ENCODE measurements at regions not wholly inside any gene's neighbourhood (a gene's known extent, or its start where the extent isn't known, plus 50 kb on each side); places are given as distances from the start of the nearest gene placed in this dataset.

GRCh38 chr1:103256490-103256889, 148.2 kb upstream of the COL11A1 start:
- 93 to 96% (median 94%) methylated on average over 1 of the region's 1 CpG for WGBS, 3 donors
- no peak overlapping the region for H3K27ac ChIP-seq (ENCODE audit: low read depth in 1 of 3, low read length in 2 of 3)
- FAIRE-seq (no peak), DNase-seq (no peak)
- H3K27me3 ChIP-seq (ENCODE audit: control insufficient read depth in 3 of 3, insufficient read depth in 3 of 3, low read length in 3 of 3), result no peaks in the 10 kb centered on the region
- no peaks in the 10 kb centered on the region for H3K9me3 ChIP-seq (ENCODE audit: control insufficient read depth in 2 of 2, insufficient read depth in 1 of 2, low read depth in 1 of 2, low read length in 1 of 2)
- H3K4me3 ChIP-seq (ENCODE audit: low read depth in 1 of 3, low read length in 3 of 3), result no peak overlapping the region
- no peaks in the 10 kb centered on the region for H3K36me3 ChIP-seq (ENCODE audit: control insufficient read depth in 3 of 3, insufficient read depth in 2 of 3, low read depth in 1 of 3, low read length in 3 of 3)
- H3K4me1 ChIP-seq (ENCODE audit: control insufficient read depth in 3 of 3, insufficient read depth in 2 of 3, low read depth in 1 of 3, low read length in 2 of 3), result no peaks in the 10 kb centered on the region

- no peaks in the 10 kb centered on the region for H3K9me3 ChIP-seq (ENCODE audit: control insufficient read depth in 2 of 2, insufficient read depth in 1 of 2, low read depth in 1 of 2, low read length in 1 of 2)
- 58 to 73% (median 69%) methylated on average over 3 of the region's 3 CpGs for WGBS, 3 donors
- FAIRE-seq (no peak), DNase-seq (no peak)
- H3K36me3 ChIP-seq (ENCODE audit: control insufficient read depth in 3 of 3, insufficient read depth in 2 of 3, low read depth in 1 of 3, low read length in 3 of 3), result no peaks in the 10 kb centered on the region
- no peak overlapping the region for H3K27ac ChIP-seq (ENCODE audit: low read depth in 1 of 3, low read length in 2 of 3)
- H3K27me3 ChIP-seq (ENCODE audit: control insufficient read depth in 3 of 3, insufficient read depth in 3 of 3, low read length in 3 of 3), result no peaks in the 10 kb centered on the region
- no peaks in the 10 kb centered on the region for H3K4me1 ChIP-seq (ENCODE audit: control insufficient read depth in 3 of 3, insufficient read depth in 2 of 3, low read depth in 1 of 3, low read length in 2 of 3)
- no peak overlapping the region for H3K4me3 ChIP-seq (ENCODE audit: low read depth in 1 of 3, low read length in 3 of 3)
Observed at GRCh38 chr1:103254691-103255090, 146.4 kb upstream of the COL11A1 start.

- FAIRE-seq (no peak), DNase-seq (no peak)
- H3K27me3 ChIP-seq (ENCODE audit: control insufficient read depth in 3 of 3, insufficient read depth in 3 of 3, low read length in 3 of 3), result no peaks in the 10 kb centered on the region
- no peak overlapping the region for H3K4me3 ChIP-seq (ENCODE audit: low read depth in 1 of 3, low read length in 3 of 3)
- no peak overlapping the region for H3K27ac ChIP-seq (ENCODE audit: low read depth in 1 of 3, low read length in 2 of 3)
- H3K36me3 ChIP-seq (ENCODE audit: control insufficient read depth in 3 of 3, insufficient read depth in 2 of 3, low read depth in 1 of 3, low read length in 3 of 3), result no peaks in the 10 kb centered on the region
- 25 to 41% (median 39%) methylated on average over 3 of the region's 3 CpGs for WGBS, 3 donors
- no peaks in the 10 kb centered on the region for H3K4me1 ChIP-seq (ENCODE audit: control insufficient read depth in 3 of 3, insufficient read depth in 2 of 3, low read depth in 1 of 3, low read length in 2 of 3)
- no peaks in the 10 kb centered on the region for H3K9me3 ChIP-seq (ENCODE audit: control insufficient read depth in 2 of 2, insufficient read depth in 1 of 2, low read depth in 1 of 2, low read length in 1 of 2)
Observed at GRCh38 chr1:103250441-103250861, 142.1 kb upstream of the COL11A1 start.

- DNase-seq (no peak), FAIRE-seq (no peak)
- WGBS, 3 donors, result 69 to 85% (median 69%) methylated on average over 8 of the region's 8 CpGs
- H3K9me3 ChIP-seq (ENCODE audit: control insufficient read depth in 2 of 2, insufficient read depth in 1 of 2, low read depth in 1 of 2, low read length in 1 of 2), result no peaks in the 10 kb centered on the region
- H3K4me1 ChIP-seq (ENCODE audit: control insufficient read depth in 3 of 3, insufficient read depth in 2 of 3, low read depth in 1 of 3, low read length in 2 of 3), result no peaks in the 10 kb centered on the region
- H3K27me3 ChIP-seq (ENCODE audit: control insufficient read depth in 3 of 3, insufficient read depth in 3 of 3, low read length in 3 of 3), result no peaks in the 10 kb centered on the region
- no peak overlapping the region for H3K4me3 ChIP-seq (ENCODE audit: low read depth in 1 of 3, low read length in 3 of 3)
- H3K36me3 ChIP-seq (ENCODE audit: control insufficient read depth in 3 of 3, insufficient read depth in 2 of 3, low read depth in 1 of 3, low read length in 3 of 3), result no peaks in the 10 kb centered on the region
- H3K27ac ChIP-seq (ENCODE audit: low read depth in 1 of 3, low read length in 2 of 3), result no peak overlapping the region
Observed at GRCh38 chr1:103248417-103249102, 140.2 kb upstream of the COL11A1 start.

- no peak for FAIRE-seq
- 10 to 28% (median 18%) methylated on average over 2 of the region's 2 CpGs for WGBS, 3 donors
- no peak overlapping the region for H3K27ac ChIP-seq (ENCODE audit: low read depth in 1 of 3, low read length in 2 of 3)
Observed at GRCh38 chr1:103247517-103247916, 139.2 kb upstream of the COL11A1 start.

GRCh38 chr1:103243481-103243880, 135.2 kb upstream of the COL11A1 start:
- DNase-seq (no peak), FAIRE-seq (no peak)
- Histone ChIP-seq H3K9me3 (ENCODE audit: control insufficient read depth in 2 of 2, insufficient read depth in 1 of 2, low read depth in 1 of 2, low read length in 1 of 2) (no peaks in the 10 kb centered on the region), H3K4me1 (ENCODE audit: control insufficient read depth in 3 of 3, insufficient read depth in 2 of 3, low read depth in 1 of 3, low read length in 2 of 3) (no peaks in the 10 kb centered on the region), H3K27ac (ENCODE audit: low read depth in 1 of 3, low read length in 2 of 3) (no peak overlapping the region), H3K36me3 (ENCODE audit: control insufficient read depth in 3 of 3, insufficient read depth in 2 of 3, low read depth in 1 of 3, low read length in 3 of 3) (no peaks in the 10 kb centered on the region), H3K27me3 (ENCODE audit: control insufficient read depth in 3 of 3, insufficient read depth in 3 of 3, low read length in 3 of 3) (no peaks in the 10 kb centered on the region), H3K4me3 (ENCODE audit: low read depth in 1 of 3, low read length in 3 of 3) (no peak overlapping the region)
- WGBS, 3 donors, result 75 to 81% (median 80%) methylated on average over 1 of the region's 1 CpG

More at GRCh38 chr1:103247517-103247916, 139.2 kb upstream of the COL11A1 start:
- no peaks in the 10 kb centered on the region for H3K9me3 ChIP-seq (ENCODE audit: control insufficient read depth in 2 of 2, insufficient read depth in 1 of 2, low read depth in 1 of 2, low read length in 1 of 2)
- DNase-seq, result no peak
- H3K36me3 ChIP-seq (ENCODE audit: control insufficient read depth in 3 of 3, insufficient read depth in 2 of 3, low read depth in 1 of 3, low read length in 3 of 3), result no peaks in the 10 kb centered on the region
- H3K4me1 ChIP-seq (ENCODE audit: control insufficient read depth in 3 of 3, insufficient read depth in 2 of 3, low read depth in 1 of 3, low read length in 2 of 3), result no peaks in the 10 kb centered on the region
- H3K27me3 ChIP-seq (ENCODE audit: control insufficient read depth in 3 of 3, insufficient read depth in 3 of 3, low read length in 3 of 3), result no peaks in the 10 kb centered on the region
- no peak overlapping the region for H3K4me3 ChIP-seq (ENCODE audit: low read depth in 1 of 3, low read length in 3 of 3)

GRCh38 chr1:103239034-103239433, 130.7 kb upstream of the COL11A1 start:
- DNase-seq (no peak), FAIRE-seq (no peak)
- Histone ChIP-seq H3K4me1 (ENCODE audit: control insufficient read depth in 3 of 3, insufficient read depth in 2 of 3, low read depth in 1 of 3, low read length in 2 of 3) (no peaks in the 10 kb centered on the region), H3K27me3 (ENCODE audit: control insufficient read depth in 3 of 3, insufficient read depth in 3 of 3, low read length in 3 of 3) (no peaks in the 10 kb centered on the region), H3K36me3 (ENCODE audit: control insufficient read depth in 3 of 3, insufficient read depth in 2 of 3, low read depth in 1 of 3, low read length in 3 of 3) (no peaks in the 10 kb centered on the region), H3K27ac (ENCODE audit: low read depth in 1 of 3, low read length in 2 of 3) (no peak overlapping the region), H3K9me3 (ENCODE audit: control insufficient read depth in 2 of 2, insufficient read depth in 1 of 2, low read depth in 1 of 2, low read length in 1 of 2) (peaks cover 0 to 2% of the 10 kb centered on the region in 2 donors), H3K4me3 (ENCODE audit: low read depth in 1 of 3, low read length in 3 of 3) (no peak overlapping the region)

GRCh38 chr1:103230061-103230460, 121.7 kb upstream of the COL11A1 start:
- no peaks in the 10 kb centered on the region for H3K9me3 ChIP-seq (ENCODE audit: control insufficient read depth in 2 of 2, insufficient read depth in 1 of 2, low read depth in 1 of 2, low read length in 1 of 2)
- FAIRE-seq, result no peak
- no peaks in the 10 kb centered on the region for H3K27me3 ChIP-seq (ENCODE audit: control insufficient read depth in 3 of 3, insufficient read depth in 3 of 3, low read length in 3 of 3)
- no peak for DNase-seq
- 73 to 76% (median 73%) methylated on average over 4 of the region's 4 CpGs for WGBS, 3 donors
- H3K4me3 ChIP-seq (ENCODE audit: low read depth in 1 of 3, low read length in 3 of 3), result no peak overlapping the region
- H3K36me3 ChIP-seq (ENCODE audit: control insufficient read depth in 3 of 3, insufficient read depth in 2 of 3, low read depth in 1 of 3, low read length in 3 of 3), result no peaks in the 10 kb centered on the region
- H3K27ac ChIP-seq (ENCODE audit: low read depth in 1 of 3, low read length in 2 of 3), result no peak overlapping the region
- no peaks in the 10 kb centered on the region for H3K4me1 ChIP-seq (ENCODE audit: control insufficient read depth in 3 of 3, insufficient read depth in 2 of 3, low read depth in 1 of 3, low read length in 2 of 3)

GRCh38 chr1:103220631-103221041, 112.3 kb upstream of the COL11A1 start:
- Histone ChIP-seq H3K27ac (ENCODE audit: low read depth in 1 of 3, low read length in 2 of 3) (no peak overlapping the region), H3K9me3 (ENCODE audit: control insufficient read depth in 2 of 2, insufficient read depth in 1 of 2, low read depth in 1 of 2, low read length in 1 of 2) (no peaks in the 10 kb centered on the region), H3K27me3 (ENCODE audit: control insufficient read depth in 3 of 3, insufficient read depth in 3 of 3, low read length in 3 of 3) (no peaks in the 10 kb centered on the region), H3K4me1 (ENCODE audit: control insufficient read depth in 3 of 3, insufficient read depth in 2 of 3, low read depth in 1 of 3, low read length in 2 of 3) (no peaks in the 10 kb centered on the region), H3K4me3 (ENCODE audit: low read depth in 1 of 3, low read length in 3 of 3) (no peak overlapping the region), H3K36me3 (ENCODE audit: control insufficient read depth in 3 of 3, insufficient read depth in 2 of 3, low read depth in 1 of 3, low read length in 3 of 3) (no peaks in the 10 kb centered on the region)
- WGBS, 3 donors, result 12 to 33% (median 17%) methylated on average over 1 of the region's 1 CpG
- DNase-seq, result no peak
- FAIRE-seq, result no peak
